ENCODE measurements at regions not wholly inside any gene's neighbourhood (a gene's known extent, or its start where the extent isn't known, plus 50 kb on each side); places are given as distances from the start of the nearest gene placed in this dataset.

DNA sequence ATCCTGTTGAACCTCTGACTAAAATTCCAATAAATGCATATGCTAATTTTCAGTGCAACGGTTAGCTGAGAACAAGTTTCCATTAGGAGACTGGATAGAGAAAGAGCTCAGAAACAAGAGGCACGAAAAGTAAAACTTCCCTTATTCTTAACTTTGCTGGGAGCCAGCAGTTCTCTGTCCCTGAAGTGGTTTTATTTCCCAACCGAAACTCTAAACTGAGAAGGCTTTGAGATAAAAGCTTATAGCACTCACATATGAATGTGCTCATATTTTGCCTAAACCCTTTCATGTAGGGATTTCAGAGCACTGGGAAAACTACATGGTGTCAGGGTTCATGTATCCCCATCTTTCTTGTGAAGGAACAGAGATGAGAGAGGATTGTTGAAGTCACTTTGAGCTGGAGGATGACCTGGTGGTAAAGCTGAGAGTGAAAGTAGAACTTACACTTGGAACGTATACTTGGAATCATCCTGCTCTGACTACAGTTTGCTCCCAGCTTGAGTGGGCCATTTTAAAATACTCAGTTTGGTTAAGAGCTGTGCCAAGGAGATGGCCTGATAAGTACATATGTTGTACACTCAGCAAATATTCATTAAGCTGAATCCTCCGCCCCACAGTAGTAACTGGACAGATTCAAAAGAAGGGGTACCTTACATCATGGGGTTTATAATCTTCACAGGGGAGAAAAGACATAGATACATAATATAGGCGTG is 324.2 kb upstream of the CNR1 start:
- TF ChIP-seq, protein P1, sequence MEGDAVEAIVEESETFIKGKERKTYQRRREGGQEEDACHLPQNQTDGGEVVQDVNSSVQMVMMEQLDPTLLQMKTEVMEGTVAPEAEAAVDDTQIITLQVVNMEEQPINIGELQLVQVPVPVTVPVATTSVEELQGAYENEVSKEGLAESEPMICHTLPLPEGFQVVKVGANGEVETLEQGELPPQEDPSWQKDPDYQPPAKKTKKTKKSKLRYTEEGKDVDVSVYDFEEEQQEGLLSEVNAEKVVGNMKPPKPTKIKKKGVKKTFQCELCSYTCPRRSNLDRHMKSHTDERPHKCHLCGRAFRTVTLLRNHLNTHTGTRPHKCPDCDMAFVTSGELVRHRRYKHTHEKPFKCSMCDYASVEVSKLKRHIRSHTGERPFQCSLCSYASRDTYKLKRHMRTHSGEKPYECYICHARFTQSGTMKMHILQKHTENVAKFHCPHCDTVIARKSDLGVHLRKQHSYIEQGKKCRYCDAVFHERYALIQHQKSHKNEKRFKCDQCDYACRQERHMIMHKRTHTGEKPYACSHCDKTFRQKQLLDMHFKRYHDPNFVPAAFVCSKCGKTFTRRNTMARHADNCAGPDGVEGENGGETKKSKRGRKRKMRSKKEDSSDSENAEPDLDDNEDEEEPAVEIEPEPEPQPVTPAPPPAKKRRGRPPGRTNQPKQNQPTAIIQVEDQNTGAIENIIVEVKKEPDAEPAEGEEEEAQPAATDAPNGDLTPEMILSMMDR (conservative IDR thresholded peaks at IDR 0.05): no peak
- no peak for TF ChIP-seq ZFX (IDR thresholded peaks at IDR 0.05)
